ELF-1 (cell line): ENCODE measurements at regions not wholly inside any gene's neighbourhood (a gene's known extent, or its start where the extent isn't known, plus 50 kb on each side); places are given as distances from the start of the nearest gene placed in this dataset.

Source experiments
- DNase-seq: peaks from one replicate; pipeline ENCODE4 v3.0.0-alpha.2; 2016; ENCODE audit warnings: low read depth, low spot score

DNA sequence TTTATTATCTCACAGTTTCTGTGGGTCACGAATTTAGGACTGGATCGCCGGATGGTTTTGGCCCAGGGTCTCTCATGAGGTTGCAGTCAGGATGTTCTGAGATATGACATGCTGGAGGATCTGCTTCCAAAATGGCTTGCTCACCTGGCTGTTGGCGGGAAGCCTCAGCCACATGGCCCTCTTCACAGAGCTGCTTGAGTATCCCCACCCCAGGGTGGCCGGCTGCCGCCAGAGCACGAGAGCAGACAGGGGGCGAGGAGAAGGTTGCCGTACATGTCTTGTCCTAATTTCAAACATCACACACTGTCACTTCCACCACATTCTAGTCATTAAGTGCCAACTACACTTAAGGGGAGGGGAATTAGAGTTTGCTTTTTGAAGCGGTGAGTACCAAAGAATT, 365.8 kb downstream of the FGFR2 start:
- DNase-seq, result no peak

DNA sequence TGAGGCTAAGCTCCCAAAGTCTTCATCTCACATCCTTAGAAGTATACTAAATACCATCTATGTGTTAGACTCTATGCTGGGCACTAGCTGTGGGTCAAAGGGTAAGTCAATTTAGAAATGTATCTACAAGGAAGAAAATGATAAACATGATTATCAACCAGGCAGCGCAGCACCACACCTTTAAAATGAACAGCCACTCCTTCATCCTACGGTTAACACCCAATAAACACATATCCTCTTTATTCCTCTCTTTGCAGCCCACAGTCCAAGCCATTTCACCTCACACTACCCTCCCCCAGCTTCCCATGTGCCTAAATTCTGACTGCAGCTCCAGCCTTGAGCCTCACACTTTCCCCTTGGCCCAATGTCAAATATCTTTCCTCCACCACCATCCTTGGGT, 362.6 kb downstream of the FGFR2 start:
- no peak for DNase-seq

DNA sequence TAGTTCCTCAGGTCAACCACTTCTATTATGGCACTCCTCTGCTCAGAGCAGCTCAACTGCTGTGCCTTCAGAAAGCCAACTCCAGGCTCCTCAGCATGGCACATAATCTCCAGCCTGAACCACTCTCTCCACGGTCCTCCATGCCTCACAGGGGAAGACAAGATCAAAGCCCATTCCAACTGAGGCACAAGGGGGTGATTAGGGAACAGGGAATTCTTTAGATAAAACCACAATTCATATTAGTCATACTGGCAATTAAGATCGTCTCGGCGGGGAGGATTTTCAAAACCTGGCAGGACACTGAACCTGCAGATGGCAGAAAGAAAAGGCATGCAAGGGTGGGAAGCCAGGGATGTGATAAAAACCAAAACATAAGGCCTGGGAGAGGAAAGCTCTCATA, 361.6 kb downstream of the FGFR2 start:
- DNase-seq, result no peak

DNA sequence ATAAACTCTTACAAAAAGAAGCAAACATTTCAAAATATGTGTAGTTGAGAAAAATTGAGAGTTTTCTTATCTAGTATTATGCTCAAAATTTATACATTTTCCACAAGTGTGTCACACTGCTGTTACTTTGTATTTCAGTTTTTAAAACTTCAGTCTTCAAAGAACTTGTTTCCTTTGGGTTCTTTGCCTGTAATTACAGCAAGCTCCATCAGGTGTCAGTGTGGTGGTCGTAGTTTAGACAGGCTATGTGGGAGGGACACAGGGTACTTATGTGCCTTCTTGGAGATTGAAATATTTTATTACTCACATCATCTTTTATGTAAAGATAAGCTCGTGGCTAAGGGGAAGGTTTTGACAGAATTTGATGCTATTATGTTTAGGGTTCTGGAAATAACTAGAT, 360.5 kb downstream of the FGFR2 start:
- DNase-seq, result no peak

DNA sequence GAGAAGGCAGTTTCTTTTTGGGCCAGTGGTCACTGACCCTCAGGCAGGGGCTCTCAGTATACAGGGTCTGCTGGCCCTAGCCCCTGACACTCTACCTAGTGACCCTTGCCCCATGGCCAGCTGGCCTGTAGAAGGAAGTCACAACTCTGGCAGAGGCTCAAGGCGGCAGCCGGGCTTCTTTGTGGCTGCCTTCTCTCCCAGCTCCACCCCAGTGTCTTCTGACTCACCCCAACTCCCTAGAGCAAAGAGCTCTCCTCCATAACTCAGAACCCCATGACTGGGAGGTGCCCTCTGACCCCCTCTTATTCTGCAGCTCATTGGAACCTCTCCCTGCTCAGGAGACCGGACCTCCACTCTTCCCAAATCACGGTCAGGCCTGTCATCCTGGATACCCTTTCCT, 358.2 kb downstream of the FGFR2 start:
- no peak for DNase-seq

DNA sequence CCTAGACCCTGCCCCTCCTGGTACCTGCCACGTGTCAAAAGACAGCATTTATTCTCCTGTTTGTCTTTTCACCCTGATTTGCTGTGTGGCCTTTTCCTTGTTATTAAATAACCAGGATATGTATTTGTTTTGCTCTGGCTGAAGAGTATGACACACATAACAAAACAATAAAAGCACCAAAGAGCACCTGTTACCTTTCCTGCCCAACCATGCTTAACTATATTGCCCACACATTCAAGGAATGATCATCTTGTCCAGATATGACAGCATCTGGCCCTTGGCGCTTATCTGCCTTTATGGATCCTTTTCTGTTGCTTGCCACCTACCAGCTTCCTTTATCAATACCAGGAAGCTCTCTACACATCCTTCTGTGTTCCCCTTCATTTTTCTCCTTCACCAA, 357.7 kb downstream of the FGFR2 start:
- DNase-seq, result no peak

DNA sequence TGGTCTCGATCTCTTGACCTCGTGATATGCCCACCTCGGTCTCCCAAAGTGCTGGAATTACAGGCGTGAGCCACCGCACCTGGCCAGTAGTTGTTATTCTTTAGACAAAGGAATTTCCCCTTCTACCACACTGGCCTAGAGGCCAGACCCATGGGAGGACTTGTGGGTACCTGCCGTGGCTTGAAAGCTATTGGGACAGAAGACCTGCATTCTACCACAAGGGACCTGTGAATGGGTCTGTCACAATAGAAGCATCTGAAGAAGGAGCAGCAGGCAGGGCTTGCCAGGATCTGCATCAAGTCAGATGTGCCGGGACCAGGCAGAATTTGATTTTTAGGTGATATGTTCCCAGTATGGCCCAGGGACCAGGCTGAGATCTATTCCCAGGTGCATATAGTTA, 356.9 kb downstream of the FGFR2 start:
- no peak for DNase-seq

DNA sequence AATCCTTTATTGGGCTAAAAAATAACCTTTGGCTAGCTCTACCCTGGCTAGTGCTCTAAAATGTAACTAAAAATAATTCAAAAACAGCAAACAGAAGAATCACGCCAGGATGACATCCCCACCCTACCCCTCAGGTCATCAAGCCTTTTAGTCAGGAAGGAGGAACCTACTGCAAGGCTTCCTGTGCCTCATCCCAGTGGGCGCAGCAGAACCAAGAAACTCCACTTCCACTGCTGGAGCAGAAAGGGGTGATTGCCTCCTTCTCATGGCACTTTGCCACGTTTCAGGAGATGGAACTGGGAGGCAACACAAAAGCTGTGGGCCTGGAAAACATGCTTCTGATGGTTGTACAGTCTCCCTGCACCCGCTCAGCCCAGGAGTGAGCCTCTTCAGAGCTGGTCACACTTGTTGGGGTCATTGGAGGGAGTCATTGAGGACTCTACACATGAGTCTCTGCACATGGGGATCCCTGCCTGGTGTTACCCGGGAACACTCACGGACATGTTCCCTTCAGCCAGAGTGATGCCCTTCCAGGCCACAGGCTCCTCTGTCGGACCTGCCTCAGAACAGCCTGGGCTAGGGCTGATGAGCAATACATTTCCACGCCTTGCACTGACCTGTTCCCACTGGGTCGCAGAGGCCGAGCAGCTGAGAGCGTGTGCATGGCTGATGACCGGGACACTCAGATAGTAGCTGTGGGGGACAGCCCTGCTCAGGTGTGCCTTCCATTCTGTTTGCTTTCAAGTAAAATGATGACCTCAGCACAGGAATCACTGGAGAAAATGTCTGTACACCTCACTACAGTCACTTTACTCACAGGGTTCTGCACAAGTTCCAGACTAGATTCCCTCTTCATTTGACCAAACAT, 355.3 kb downstream of the FGFR2 start:
- DNase-seq, result no peak

DNA sequence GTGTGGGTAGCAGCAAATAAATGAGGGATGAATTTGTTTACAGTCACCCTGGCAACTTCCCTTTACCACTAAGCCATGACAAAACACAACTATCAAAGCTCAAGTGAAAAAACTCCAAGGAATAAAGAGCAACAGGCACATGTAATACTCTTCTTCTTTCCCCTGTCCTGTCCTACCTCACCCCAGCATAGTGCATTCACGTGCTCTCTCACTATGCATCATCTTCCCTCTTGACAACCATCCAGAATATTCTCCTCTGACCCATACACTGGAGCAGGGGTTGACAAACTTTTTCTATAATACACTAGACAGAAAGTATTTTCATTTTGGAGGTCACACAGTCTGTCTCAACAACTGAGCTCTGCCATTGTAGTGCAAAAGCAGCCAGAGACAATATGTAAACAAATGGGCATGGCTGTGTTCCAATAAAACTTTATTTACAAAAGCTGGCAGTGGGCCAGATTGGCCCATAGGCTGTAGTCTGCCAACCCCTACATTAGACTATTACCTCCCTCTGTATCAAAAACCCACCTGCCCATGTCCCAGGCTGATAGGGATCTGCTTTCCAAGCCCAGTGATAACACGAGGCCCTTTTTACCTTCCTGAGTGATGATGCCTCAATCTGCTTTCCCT, 354.5 kb downstream of the FGFR2 start:
- DNase-seq, result no peak

DNA sequence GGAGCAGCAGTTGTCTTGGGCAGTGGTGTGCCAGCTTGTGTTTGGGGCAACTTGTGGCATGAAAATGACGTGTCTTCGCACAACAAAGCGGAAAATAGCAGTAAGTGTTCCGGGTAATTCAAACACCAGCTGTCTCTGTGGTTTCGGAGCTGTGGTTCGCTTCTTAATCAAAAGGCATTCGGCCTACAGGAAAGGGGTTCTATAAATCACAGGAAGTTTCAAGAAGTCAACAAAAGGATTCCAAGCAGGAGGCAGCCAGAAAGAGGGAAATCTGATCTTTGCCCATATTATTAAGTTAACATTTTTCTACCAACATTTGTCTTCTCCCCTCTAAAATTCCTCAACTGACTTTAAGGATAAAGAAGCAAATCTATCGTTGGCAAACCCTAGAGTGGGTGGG, 353.4 kb downstream of the FGFR2 start:
- no peak for DNase-seq

DNA sequence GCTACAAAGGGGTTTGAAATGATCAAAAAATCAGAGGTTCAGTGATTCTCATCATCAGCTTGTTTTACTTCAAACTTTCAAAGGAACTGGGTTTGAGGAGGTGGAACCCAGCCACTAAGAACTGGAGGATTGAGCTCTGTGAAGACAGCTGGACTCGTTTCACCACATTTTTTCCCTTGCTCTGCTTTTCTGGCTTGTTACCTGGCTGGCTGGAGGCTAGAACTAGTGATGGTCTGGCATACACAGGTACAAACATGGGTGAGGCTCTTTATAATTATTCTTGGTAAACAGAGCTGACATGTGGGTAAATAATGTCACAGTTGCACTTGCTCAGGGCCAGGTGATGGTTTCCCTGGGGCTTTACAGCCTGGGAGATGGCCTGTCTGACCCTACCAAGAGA, 352.5 kb downstream of the FGFR2 start:
- DNase-seq, result peak; percentile 74

DNA sequence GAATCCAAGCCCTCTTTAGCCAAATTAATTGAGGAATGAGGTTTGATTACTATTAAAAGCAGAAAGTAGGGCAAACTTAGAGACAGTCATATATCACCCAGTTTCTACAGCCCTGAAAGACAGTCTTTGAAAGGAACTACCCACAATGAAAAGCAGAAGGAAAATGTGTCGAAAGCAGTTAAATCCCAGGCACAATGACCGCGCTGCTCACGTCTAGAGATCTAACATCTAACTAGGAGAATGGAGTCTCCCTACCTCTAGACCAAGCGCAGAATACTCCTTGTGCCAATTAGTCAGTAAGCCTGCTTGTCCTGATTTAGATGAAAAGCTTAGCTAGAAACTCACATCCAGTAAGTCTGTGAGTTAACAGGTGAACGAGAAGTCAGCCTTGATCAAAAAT, 350.0 kb downstream of the FGFR2 start:
- no peak for DNase-seq

DNA sequence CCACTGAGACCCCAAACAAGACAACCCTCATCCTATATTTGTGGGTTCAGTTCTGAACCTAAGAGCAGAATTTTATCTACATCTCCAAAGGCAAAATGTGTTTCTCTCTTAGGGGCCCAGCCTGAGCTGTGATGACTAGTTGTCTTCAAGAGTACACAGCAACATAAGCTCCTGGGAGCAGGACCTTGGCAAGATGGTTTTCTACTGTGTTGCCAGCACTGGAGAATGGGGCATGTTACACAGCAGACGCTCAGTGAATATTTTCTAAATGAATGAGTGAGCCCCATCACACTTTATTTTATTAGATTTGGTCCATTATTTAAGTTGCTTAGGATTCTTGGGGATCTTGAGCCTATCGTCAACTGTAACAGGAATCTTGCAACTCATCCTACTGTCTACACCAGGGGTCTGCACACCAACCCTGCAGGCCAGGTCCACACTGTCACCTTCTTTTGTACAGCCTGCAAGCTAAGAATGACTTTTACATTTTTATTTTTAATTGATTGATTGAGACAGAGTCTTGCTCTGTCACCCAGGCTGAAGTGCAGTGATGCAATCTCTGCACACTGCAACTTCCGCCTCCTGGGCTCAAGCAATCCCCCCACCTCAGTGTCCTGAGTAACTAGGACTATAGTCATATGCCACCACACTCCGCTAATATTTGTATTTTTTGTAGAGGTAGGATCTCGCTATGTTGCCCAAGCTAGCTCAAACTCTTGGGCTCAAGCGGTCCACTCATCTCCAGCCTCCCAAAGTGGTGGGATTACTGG, 347.1 kb downstream of the FGFR2 start:
- no peak for DNase-seq

DNA sequence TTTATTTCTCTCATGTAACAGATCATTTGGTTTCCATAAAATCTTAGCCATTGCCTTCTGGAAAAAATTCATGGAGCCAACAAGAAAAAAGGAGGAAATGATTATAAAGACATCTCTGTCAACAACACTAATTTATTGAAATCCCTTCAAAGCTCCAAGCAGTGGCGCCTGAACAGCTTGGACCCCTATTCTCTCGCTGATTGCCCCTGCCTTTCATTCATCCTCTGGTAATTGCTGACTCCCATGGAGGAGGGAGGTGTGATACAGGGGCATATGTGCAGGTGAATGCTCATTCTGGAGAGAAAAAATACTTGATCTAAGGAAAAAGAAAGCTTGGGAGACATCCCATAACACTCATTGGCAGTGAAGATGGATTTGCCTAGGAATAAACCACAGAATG, 345.5 kb downstream of the FGFR2 start:
- DNase-seq, result no peak

DNA sequence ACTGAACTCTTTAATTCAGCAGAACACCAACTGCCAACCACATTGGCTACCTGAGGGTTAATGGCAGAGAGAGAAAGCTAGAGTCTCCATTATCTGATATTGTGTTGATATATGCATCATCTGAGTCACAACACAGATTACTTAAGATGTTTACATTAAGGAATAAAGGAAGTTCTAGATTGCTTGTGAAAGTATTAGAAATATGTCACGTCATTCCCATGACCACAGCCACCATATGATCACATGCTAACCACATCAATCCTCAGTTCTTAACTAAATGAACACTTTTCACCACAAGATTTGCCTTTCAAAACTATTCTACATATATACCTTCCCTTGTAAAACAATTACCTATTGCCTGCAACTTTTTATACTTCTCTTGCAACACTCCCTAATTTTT, 337.9 kb downstream of the FGFR2 start:
- no peak for DNase-seq

DNA sequence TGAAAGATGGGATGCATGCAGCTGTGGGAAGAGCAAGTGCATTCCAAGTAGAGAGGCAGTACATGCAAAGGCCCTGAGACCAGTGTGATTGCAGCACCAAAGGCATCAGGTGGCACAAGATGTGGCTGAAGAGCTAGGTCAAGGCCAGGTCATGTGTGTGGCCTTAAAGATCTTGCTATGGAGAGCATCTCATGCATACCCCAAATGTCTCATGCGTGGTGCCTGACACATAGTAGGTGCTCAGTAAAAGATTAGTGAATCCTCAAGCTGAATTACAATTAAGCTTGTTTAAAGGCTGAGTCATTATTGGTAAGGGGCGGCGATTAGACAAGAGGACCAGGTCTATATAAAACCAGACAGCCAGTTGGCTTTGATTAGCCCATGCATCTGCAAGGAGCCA, 336.6 kb downstream of the FGFR2 start:
- no peak for DNase-seq

DNA sequence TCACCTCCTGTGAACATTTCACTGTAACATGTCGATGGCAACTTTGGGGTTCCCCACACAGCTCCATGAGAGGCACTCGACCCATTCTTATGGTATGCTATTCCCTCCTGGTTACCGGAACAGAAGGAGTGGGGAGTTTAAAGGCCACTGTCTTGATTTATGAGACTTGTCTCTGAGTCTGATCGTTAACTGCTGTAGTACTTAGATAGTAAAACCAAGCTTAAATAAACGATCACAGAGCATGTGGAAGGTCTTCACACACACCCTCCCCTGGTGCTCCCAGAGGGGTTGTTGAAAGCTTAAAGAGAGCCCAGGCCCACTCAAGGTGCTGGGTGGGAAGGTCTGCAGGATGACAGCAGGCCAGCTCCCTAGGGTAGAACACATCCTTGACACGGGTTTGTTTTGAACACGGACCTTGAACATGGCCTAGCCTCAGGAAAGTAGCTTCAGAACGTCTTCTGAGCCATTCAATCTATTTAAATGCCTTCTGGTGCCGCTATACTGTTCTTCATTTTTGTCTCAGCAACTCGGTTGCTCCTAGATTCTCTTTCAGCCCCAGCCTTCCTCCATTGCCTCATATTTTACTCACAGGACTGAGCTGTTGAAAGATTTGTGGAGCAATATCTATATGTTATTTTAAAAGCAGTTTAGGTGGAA, 335.3 kb downstream of the FGFR2 start:
- no peak for DNase-seq

DNA sequence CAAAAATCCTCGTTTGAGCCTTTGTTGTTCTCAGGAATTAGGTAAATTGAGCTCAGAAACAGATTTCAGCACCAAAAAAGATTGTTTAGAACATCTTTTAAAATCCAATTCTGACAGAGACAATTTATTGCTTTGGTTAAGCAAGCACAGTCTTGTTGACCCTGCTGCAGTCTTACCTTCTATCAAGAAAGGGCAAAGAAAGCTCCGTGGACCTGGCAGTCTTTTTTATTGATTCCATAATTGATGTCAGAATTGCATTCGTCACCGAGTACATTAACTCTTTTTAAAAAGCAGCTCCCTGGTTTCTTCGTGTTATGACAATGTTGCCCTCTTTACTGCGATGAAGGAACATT, 334.8 kb downstream of the FGFR2 start:
- DNase-seq, result no peak

DNA sequence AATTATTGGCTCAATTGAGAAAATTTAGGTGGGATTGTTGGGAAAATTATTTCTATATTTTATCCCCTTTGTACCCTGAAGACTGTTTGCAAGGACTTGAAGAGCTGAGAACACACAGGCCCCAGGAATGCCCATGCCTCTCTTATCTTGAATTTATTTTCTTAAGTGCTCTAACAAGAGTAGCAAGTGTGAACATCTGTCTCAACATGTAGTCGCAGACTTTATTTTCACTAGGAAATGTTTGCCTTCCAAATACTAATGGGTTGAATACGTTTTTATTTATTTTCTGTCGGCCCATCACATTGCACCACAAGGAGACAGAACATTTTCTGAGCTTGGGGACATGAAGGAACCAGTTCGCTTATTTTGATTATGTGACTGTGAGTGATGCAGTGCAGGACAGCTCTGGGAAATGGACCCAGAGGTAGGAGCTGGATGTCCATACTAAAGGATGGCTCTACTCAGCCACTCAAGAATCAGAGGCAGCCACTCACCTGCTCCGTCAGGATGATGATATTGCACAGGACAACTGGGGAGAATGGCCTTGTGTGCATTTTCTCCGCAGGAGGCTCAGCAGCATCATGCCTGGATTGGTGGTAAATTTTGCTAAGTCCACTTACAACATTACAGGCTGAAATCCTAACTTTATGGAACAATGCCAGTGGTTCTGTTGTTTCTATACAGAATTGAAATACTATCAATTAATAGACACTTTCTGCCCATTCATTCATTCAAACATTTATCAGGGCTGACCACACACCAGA, 332.7 kb downstream of the FGFR2 start:
- no peak for DNase-seq

DNA sequence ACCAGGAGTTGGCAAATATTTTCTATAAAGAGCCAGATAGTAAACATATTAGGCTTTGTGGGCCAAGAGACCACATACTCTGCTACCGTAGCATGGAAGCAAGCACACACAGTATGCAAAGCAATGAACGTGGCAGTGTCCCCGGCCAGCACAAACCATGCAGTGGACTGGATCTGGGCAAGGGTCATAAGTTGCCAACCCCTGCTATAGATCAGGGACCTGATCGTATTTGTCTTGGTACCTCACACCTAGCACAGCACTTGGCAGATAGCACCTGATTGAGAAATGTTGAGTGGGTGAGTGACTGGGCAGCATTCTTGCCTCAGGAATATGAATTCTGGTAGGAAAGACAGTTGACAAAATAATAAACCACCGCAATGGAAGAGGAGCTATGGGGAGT, 331.9 kb downstream of the FGFR2 start:
- DNase-seq, result no peak

DNA sequence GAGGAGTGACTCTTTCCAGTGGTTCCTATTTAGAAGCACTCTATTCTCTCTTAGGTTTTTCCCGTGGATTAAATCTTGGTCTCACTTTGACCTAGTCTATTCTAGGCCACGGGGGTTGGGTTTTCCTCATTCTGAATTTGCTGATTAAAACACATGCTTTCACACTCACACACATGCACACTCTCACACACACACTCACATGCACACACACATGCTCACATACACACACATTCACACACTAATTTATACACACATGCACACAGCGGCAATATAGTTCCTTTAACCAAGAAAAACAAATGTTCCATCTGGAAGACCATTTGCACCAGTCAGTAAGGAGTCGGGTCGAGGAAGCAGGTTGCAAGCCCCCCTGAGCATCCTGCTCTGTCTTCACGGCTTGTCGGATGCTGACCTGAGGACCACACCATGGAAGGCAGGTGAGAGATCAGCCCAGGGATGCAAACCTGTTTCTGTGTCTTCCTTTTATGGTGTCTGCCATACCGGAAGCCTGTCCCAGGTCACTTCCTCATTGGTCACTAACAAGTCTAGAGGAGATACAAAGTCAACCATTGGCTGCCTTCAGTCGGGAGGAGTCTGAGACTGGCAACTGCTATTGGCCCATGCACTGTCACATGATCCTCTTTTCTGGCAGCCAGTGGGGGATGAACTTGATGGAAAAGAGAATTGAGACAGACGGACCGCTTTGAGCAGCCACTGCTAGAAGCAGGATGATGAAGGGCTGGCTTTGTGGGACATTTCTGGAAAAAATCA, 330.8 kb downstream of the FGFR2 start:
- no peak for DNase-seq
